HEK293T (cell line): ENCODE measurements at regions not wholly inside any gene's neighbourhood (a gene's known extent, or its start where the extent isn't known, plus 50 kb on each side); places are given as distances from the start of the nearest gene placed in this dataset.

Source experiments
- CTCF ChIA-PET: fragments of 350-600 bp; formaldehyde crosslinking; extraction: SDS; loops from one replicate; lab custom pipeline; 2021; ENCODE audit warnings: antibody characterized with exemption, inconsistent platforms; lab: Yijun Ruan, JAX
- POLR2A ChIA-PET: fragments of 350-600 bp; formaldehyde crosslinking; extraction: SDS; loops from one replicate; lab custom pipeline; 2020; ENCODE audit warnings: antibody characterized with exemption, inconsistent platforms; lab: Yijun Ruan, JAX
- DNase-seq: peaks from one replicate; pipeline ENCODE4 v3.0.0; 2012; ENCODE audit warnings: mixed read lengths; ENCODE audit errors: extremely low spot score
- ARNT ChIP-seq: fragments of 450-650 bp; IDR thresholded peaks from 2 replicates; pipeline ENCODE4 v1.6.1; 2017; ENCODE audit warnings: mild to moderate bottlenecking
- BHLHE40 ChIP-seq: fragments of 450-650 bp; IDR thresholded peaks from 2 replicates; pipeline ENCODE4 v1.6.1; 2016; ENCODE audit warnings: mild to moderate bottlenecking, moderate library complexity, borderline replicate concordance
- CTBP1 ChIP-seq: fragments of 450-650 bp; IDR thresholded peaks from 2 replicates; pipeline ENCODE4 v1.6.1; 2016; ENCODE audit warnings: borderline replicate concordance
- ELF4 ChIP-seq: fragments of 450-650 bp; IDR thresholded peaks from 2 replicates; pipeline ENCODE4 v1.6.1; 2017; ENCODE audit warnings: antibody characterized with exemption
- FOXA1 ChIP-seq: fragments of 450-650 bp; IDR thresholded peaks from 2 replicates; pipeline ENCODE4 v1.6.1; 2016; ENCODE audit warnings: mild to moderate bottlenecking
- FOXK2 ChIP-seq: fragments of 450-650 bp; IDR thresholded peaks from 2 replicates; pipeline ENCODE4 v1.6.1; 2016; ENCODE audit warnings: mild to moderate bottlenecking
- FOXM1 ChIP-seq: fragments of 450-650 bp; IDR thresholded peaks from 2 replicates; pipeline ENCODE4 v1.6.1; 2017; ENCODE audit warnings: mild to moderate bottlenecking, borderline replicate concordance
- HDGF ChIP-seq: fragments of 450-650 bp; IDR thresholded peaks from 2 replicates; pipeline ENCODE4 v1.6.1; 2017; ENCODE audit warnings: antibody characterized with exemption, borderline replicate concordance
- L3MBTL2 ChIP-seq: fragments of 450-650 bp; conservative IDR thresholded peaks from 2 replicates; pipeline ENCODE4 v1.6.1; 2016; ENCODE audit warnings: mild to moderate bottlenecking
- LEF1 ChIP-seq: fragments of 450-650 bp; IDR thresholded peaks from 2 replicates; pipeline ENCODE4 v1.6.1; 2017; ENCODE audit warnings: mild to moderate bottlenecking, borderline replicate concordance
- NFRKB ChIP-seq: fragments of 450-650 bp; IDR thresholded peaks from 2 replicates; pipeline ENCODE4 v1.6.1; 2016; ENCODE audit warnings: mild to moderate bottlenecking, moderate library complexity
- PKNOX1 ChIP-seq: fragments of 450-650 bp; IDR thresholded peaks from 2 replicates; pipeline ENCODE4 v1.6.1; 2016
- SP1 ChIP-seq: fragments of 450-650 bp; IDR thresholded peaks from 2 replicates; pipeline ENCODE4 v1.6.1; 2017
- SUZ12 ChIP-seq: fragments of 450-650 bp; IDR thresholded peaks from 2 replicates; pipeline ENCODE4 v1.6.1; 2016; ENCODE audit warnings: mild to moderate bottlenecking
- TARDBP ChIP-seq: fragments of 450-650 bp; IDR thresholded peaks from 2 replicates; pipeline ENCODE4 v1.6.1; 2016
- ZNF384 ChIP-seq: fragments of 450-650 bp; IDR thresholded peaks from 2 replicates; pipeline ENCODE4 v1.6.1; 2016

- ChIA-PET POLR2A (no interaction called here), CTCF (no interaction called here)
- DNase-seq = no peak
- TF ChIP-seq ELF4 (no peak), ZNF384 (no peak), L3MBTL2 (no peak), FOXA1 (no peak), FOXM1 (no peak), BHLHE40 (no peak), TARDBP (no peak)
These were observed 163.6 kb upstream of the ISX start for GRCh38 chr22:34902335-34902734.

- POLR2A ChIA-PET = no interaction called here
- CTCF ChIA-PET = no interaction called here
- no peak for DNase-seq
These were observed 162.5 kb upstream of the ISX start for GRCh38 chr22:34903416-34903815.

DNA sequence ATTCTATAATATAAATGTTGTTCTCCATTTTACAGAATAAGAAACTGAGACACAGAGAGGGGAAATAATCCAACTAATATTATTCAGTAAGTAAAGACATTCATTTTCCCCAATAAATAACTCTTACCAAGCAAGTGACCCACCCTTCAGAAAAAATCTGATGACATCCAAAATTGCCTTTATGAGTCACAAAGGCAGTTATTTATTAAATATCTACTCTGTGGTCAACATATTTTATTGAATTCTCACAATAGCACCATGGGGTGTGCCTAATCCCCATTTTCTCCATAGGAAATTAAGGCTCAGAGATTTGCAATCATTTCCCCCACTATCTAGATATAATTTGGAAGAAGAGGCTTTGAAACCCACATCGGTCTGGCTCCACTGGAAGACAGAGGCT, 161.5 kb upstream of the ISX start:
- CTCF ChIA-PET = no interaction called here
- no peak for DNase-seq
- POLR2A ChIA-PET = no interaction called here
- no peak for TF ChIP-seq ARNT
- no peak for TF ChIP-seq ELF4
- TF ChIP-seq NFRKB = no peak
- TF ChIP-seq SUZ12 = no peak
- TF ChIP-seq BHLHE40 = no peak
- no peak for TF ChIP-seq TARDBP
- no peak for TF ChIP-seq FOXA1
- no peak for TF ChIP-seq LEF1
- TF ChIP-seq HDGF = no peak
- TF ChIP-seq ZNF384 = no peak
- TF ChIP-seq FOXK2 = no peak
- TF ChIP-seq PKNOX1 = no peak
- no peak for TF ChIP-seq FOXM1

More at GRCh38 chr22:34903416-34903815, 162.5 kb upstream of the ISX start:
- no peak for TF ChIP-seq FOXM1
- TF ChIP-seq ZNF384 = no peak
- TF ChIP-seq LEF1 = no peak
- TF ChIP-seq BHLHE40 = no peak
- no peak for TF ChIP-seq CTBP1
- no peak for TF ChIP-seq SP1
- no peak for TF ChIP-seq ELF4
- no peak for TF ChIP-seq L3MBTL2
- no peak for TF ChIP-seq FOXK2

- CTCF ChIA-PET = no interaction called here
- no peak for DNase-seq
- POLR2A ChIA-PET = no interaction called here
- TF ChIP-seq PKNOX1 (no peak), HDGF (no peak), ZNF384 (no peak), L3MBTL2 (no peak), FOXM1 (no peak), CTBP1 (no peak), FOXA1 (no peak), ELF4 (no peak), LEF1 (no peak), SP1 (no peak), SUZ12 (no peak), NFRKB (no peak), FOXK2 (no peak), TARDBP (no peak), ARNT (no peak)
These were observed 152.1 kb upstream of the ISX start for GRCh38 chr22:34913826-34914225.

DNA sequence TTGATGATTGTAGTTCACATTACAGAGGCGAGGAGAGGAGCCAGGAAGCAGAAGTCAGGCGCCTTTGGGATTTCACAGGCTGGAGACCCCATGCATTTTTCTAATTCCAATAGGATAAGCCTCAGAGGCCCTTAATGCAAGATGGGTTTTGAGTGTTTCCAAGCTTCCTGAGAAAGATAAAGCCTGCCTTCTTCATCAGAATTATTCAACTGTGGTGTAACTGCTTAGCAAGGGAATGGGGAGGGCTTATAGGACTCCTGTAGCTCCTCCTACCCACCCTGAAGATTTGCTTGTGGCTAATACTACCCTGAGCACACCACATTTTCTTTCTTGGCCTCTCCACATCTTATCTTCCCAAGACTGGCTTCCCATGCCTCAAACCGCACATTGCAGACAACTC, 151.1 kb upstream of the ISX start:
- DNase-seq = no peak
- TF ChIP-seq FOXA1 = no peak
- TF ChIP-seq SUZ12 = no peak
- no peak for TF ChIP-seq ARNT
- TF ChIP-seq HDGF = no peak
- no peak for TF ChIP-seq FOXM1
- no peak for TF ChIP-seq PKNOX1
- CTCF ChIA-PET = no interaction called here
- POLR2A ChIA-PET = no interaction called here

GRCh38 chr22:34917239-34917638, 148.7 kb upstream of the ISX start:
- ChIA-PET CTCF (no interaction called here), POLR2A (no interaction called here)
- DNase-seq = no peak
- no peak for TF ChIP-seq LEF1
- no peak for TF ChIP-seq ZNF384
- no peak for TF ChIP-seq L3MBTL2
- TF ChIP-seq FOXM1 = no peak
- no peak for TF ChIP-seq ARNT
- no peak for TF ChIP-seq TARDBP
- TF ChIP-seq SUZ12 = no peak
- TF ChIP-seq NFRKB = no peak
- TF ChIP-seq HDGF = no peak
- TF ChIP-seq FOXA1 = no peak
- TF ChIP-seq SP1 = no peak
- no peak for TF ChIP-seq BHLHE40
- TF ChIP-seq CTBP1 = no peak
- no peak for TF ChIP-seq ELF4
- no peak for TF ChIP-seq FOXK2
- TF ChIP-seq PKNOX1 = no peak
